GM21360 (cell line): ENCODE measurements at regions not wholly inside any gene's neighbourhood (a gene's known extent, or its start where the extent isn't known, plus 50 kb on each side); places are given as distances from the start of the nearest gene placed in this dataset.

ENCODE experiments used
- ATAC-seq: cut with Tn5 transposase; IDR thresholded peaks from one replicate; pipeline ENCODE4 v1.9.1; 2021; ENCODE audit warnings: mild to moderate bottlenecking, moderate library complexity; ENCODE audit not compliant: unreplicated experiment

GRCh38 chr9:17019398-17019797, 115.4 kb upstream of the CNTLN start:
- ATAC-seq = no peak

- no peak for ATAC-seq
Measured at GRCh38 chr9:17018540-17019196, 116.2 kb upstream of the CNTLN start.

- no peak for ATAC-seq
Measured at GRCh38 chr9:17017931-17018491, 116.8 kb upstream of the CNTLN start.

- no peak for ATAC-seq
Measured at GRCh38 chr9:17013891-17014290, 120.9 kb upstream of the CNTLN start.

- no peak for ATAC-seq
Measured at GRCh38 chr9:17013010-17013409, 121.8 kb upstream of the CNTLN start.

- no peak for ATAC-seq
Measured at GRCh38 chr9:17011880-17012279, 123.0 kb upstream of the CNTLN start.

DNA sequence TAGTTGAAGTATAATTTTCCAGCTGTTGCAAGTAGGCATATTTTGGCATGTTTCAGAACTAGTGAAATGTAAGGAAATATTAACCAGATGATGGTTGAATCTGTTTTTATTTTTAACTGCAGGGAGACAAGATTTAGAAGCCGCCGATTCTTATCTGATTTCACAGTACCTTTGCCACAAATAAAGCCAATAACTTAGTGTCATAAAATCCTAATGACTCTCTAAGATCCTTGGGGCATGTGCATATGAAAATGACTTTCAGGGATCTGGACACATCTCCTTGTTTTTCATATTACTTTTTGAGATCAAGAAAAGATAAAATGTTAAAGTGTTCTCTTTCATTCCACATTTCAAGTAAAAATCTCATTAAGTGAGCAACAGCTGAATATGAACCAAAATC, 125.8 kb upstream of the CNTLN start:
- ATAC-seq = no peak

GRCh38 chr9:17005056-17005823, 129.6 kb upstream of the CNTLN start:
- ATAC-seq = no peak

DNA sequence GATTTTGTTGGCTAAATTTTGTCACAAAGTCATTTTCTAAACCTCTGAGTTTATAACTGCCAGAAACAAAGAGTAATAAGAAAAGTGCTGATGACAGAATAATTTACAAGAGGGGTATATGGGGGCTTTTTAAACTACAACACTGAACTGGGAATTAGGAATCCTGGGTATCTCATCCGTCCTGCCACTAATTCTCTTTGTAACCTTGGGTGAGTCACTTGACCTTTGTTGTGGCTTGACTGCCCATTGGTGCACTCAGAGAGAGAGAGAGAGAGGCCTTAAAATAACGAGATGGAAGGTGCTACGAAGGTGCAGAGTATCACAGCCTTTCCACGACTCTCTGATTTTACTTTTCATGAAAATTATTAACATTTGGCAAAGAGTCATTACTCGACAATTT, 130.3 kb upstream of the CNTLN start:
- no peak for ATAC-seq

DNA sequence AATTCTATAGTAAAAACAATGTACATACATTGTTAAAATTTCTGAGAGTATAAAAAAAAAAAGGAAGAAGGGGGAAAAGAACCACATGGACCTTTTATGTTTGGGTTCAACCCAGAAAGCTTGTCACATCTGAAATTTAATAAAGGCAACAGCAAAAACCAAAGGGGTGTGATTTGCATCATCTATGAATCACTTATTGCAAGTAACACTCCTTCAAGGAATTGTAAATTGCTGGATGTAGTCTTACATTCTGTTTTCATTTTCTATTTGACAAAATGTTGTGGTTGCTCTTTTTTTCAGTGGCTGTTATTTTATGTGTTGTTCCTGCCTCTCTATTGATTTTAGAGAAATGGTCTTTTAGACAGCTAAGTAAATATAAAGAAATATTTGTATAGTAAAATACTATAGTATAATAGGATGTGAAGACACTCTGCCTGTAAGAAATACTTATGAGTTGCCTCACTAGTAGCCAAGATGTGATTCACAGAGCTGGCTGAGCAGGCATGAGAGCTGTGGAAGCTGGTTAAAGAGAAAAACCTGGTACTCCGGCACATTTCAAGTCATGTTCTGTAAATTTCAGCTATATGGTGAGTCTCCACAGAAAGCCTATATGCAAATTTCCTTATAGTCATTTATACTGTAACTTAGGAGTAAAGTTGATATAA, 131.1 kb upstream of the CNTLN start:
- ATAC-seq = no peak

- no peak for ATAC-seq
Measured at GRCh38 chr9:16996901-16997491, 126.5 kb upstream of the BNC2 start.

DNA sequence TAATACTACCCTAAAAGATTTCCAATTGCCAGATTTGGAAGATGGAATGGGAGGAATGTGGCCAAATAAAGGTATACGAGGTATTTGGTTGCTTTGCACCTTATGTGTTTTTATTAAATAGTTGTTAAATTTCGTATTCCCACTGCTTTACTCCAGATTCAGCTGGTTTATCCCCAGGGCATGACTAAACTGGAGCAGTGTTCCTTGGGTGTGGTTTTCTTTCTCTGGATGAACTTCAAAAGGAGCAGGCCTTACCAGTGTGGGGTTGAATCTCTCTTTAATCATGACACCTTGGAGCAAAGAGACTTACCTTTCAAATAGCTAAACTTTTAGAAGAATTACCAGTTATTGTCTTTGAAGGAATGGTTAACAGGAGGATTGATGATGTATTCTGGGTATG, 121.7 kb upstream of the BNC2 start:
- no peak for ATAC-seq

- ATAC-seq = no peak
Measured at GRCh38 chr9:16987026-16987425, 116.6 kb upstream of the BNC2 start.

GRCh38 chr9:16986556-16986955, 116.1 kb upstream of the BNC2 start:
- no peak for ATAC-seq

GRCh38 chr9:16985559-16986348, 115.3 kb upstream of the BNC2 start:
- ATAC-seq = no peak

DNA sequence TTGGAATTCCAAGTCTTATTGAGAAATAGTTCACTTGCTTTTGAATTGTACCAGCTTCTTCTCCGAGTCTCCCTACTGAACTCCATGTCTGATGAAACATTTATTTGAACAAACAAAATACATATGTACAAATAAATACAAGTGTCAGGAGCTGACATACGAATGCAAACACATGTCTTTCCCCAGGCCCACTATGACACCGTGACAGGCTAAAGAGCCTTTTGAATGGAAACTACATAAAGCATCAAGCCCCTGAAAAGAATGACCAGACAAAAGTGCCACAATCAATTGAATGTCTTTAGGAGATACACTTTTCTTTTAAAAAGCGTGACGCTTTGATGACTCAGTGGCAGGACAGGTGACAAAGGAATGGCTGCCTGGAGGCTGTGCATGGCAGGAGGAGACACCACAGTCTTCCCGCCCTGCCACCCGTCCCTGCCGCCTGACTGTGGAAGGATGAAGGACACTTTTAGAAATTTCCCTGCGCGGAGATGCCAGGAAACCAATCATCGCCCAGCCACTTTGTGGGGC, 112.4 kb upstream of the BNC2 start:
- no peak for ATAC-seq

DNA sequence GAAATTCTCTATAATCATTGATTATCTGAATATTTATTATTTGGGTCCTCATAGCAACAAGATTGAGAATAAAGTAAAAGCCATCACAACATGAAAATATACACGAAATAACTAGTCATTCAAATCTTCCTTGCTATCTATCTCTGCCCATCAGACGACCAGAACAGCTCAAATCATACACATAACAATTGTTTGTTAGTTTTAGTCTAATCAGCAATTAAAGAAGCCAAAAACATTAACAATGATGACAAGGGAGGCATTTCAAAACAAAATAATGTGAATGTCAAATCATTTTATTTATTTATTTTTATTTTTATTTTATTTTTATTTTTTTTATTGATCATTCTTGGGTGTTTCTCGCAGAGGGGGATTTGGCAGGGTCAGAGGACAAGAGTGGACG, 106.0 kb upstream of the BNC2 start:
- ATAC-seq = no peak

DNA sequence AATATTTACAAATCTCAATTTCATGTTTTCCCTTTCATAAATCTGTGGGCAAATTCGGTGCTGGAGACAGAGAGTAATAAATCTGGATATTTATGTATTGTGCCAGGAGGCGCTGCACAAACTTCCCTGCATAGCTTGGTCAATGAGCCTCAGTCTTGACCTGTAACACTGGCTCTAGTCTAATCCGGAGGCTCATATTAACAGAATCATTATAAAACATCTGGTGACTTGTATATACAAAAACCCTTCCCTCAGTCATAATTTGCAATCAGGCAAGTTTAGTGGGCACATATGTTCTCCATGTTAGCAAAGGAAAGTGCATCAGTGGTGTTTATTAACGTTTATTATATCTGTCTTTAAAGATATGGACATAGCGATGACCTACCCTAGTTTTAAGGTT, 104.0 kb upstream of the BNC2 start:
- no peak for ATAC-seq

- ATAC-seq = no peak
Measured at GRCh38 chr9:16970321-16970720, 99.9 kb upstream of the BNC2 start.

DNA sequence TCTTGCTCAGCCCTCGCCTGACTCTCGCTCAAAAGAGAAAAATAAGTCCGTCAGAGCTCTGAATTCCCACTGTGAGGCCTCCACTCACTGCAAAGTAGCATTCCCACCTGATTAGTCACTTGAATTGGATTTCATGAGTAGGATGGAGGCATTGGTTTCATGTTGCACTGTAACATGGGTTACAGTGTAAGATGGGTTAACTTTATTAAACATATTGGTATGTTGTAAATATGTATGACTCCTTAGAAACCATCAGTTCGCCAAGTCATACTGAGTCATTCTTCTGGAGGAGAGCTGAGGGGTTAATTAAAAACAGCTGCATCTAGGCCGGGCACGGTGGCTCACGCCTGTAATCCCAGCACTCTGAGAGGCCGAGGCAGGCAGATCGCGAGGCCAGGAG, 93.8 kb upstream of the BNC2 start:
- no peak for ATAC-seq
